GM12878 (cell line): ENCODE measurements at regions not wholly inside any gene's neighbourhood (a gene's known extent, or its start where the extent isn't known, plus 50 kb on each side); places are given as distances from the start of the nearest gene placed in this dataset.

Experiments used
- ATAC-seq: fragments of 200-7000 bp; cut with Tn5 transposase; 3 replicates; pipeline ENCODE4 v1.9.1; 2020; ENCODE audit warnings: mild to moderate bottlenecking, moderate library complexity
- BruUV-seq: library from RNA; stranded (reverse); fragments of 400-500 nt; replicated peaks from 2 replicates; lab custom pipeline; 2021; lab: Mats Ljungman, UMichigan
- CTCF ChIA-PET: fragments of 300-600 bp; sonication (Branson Sonifier 250); formaldehyde crosslinking; extraction: SDS; loops from one replicate; lab custom pipeline; 2021; ENCODE audit warnings: inconsistent platforms; lab: Yijun Ruan, JAX
- POLR2A ChIA-PET: fragments of 350-600 bp; formaldehyde crosslinking; extraction: SDS; loops from one replicate; lab custom pipeline; 2021; ENCODE audit warnings: inconsistent platforms; lab: Charles Lee
- RAD21 ChIA-PET: fragments of 300-600 bp; sonication (Branson Sonifier 250); formaldehyde crosslinking; loops from one replicate; lab custom pipeline; 2023; ENCODE audit warnings: antibody characterized with exemption; ENCODE audit not compliant: unreplicated experiment; lab: Charles Lee
- SMC1A ChIA-PET: fragments of 300-600 bp; sonication (Branson Sonifier 250); formaldehyde crosslinking; loops from one replicate; lab custom pipeline; 2023; ENCODE audit not compliant: unreplicated experiment, uncharacterized antibody; lab: Charles Lee
- DNase-seq: peaks from one replicate; pipeline ENCODE4 v3.0.0-alpha.2; 2011; ENCODE audit warnings: low read depth, low spot score
- FAIRE-seq: peaks from 3 replicates; lab custom pipeline; 2011; peaks lifted over from hg19 to GRCh38; lab: Jason Lieb, UNC
- H2AFZ ChIP-seq: 2 replicates; pipeline ENCODE4 v1.6.0; 2011; ENCODE audit warnings: low read depth, low read length, control low read depth; ENCODE audit not compliant: control insufficient read depth
- H3K27ac ChIP-seq: 2 replicates; pipeline ENCODE4 v1.5.1; 2011; ENCODE audit warnings: control low read depth; ENCODE audit not compliant: control insufficient read depth, insufficient read depth
- H3K27me3 ChIP-seq, 2 experiments: replicated peaks in 1 of 2; 2 replicates each; pipeline versions ENCODE4 v1.6.0 to v1.6.1; 2011; ENCODE audit warnings: low read length in 1 of 2; ENCODE audit not compliant: control insufficient read depth in 2 of 2, insufficient read depth in 2 of 2
- H3K36me3 ChIP-seq, 2 experiments: 2 replicates each; pipeline ENCODE4 v1.5.1; 2011; ENCODE audit warnings: low read length in 1 of 2; ENCODE audit not compliant: control insufficient read depth in 2 of 2, insufficient read depth in 2 of 2
- H3K4me1 ChIP-seq: 2 replicates; pipeline ENCODE4 v1.6.1; 2011; ENCODE audit warnings: mild to moderate bottlenecking, low read length, moderate library complexity, mixed read lengths; ENCODE audit not compliant: control insufficient read depth, insufficient read depth
- H3K4me2 ChIP-seq: 2 replicates; pipeline ENCODE4 v1.6.0; 2011; ENCODE audit warnings: control low read depth; ENCODE audit not compliant: control insufficient read depth, insufficient read depth
- H3K4me3 ChIP-seq: fragments of 200-600 bp; sonication (generic); 2 replicates; pipeline ENCODE4 v1.5.1; 2016
- H3K79me2 ChIP-seq: 2 replicates; pipeline ENCODE4 v1.6.0; 2011; ENCODE audit warnings: low read length; ENCODE audit not compliant: control insufficient read depth, insufficient read depth
- H3K9ac ChIP-seq: 2 replicates; pipeline ENCODE4 v1.8.0; 2011; ENCODE audit warnings: low read length, control low read depth, mixed read lengths; ENCODE audit not compliant: control insufficient read depth, insufficient read depth
- H3K9me3 ChIP-seq: replicated peaks from 3 replicates; pipeline ENCODE4 v1.5.1; 2011; ENCODE audit warnings: mild to moderate bottlenecking, low read length; ENCODE audit not compliant: control insufficient read depth, insufficient read depth
- H4K20me1 ChIP-seq: 2 replicates; pipeline ENCODE4 v1.6.0; 2011; ENCODE audit not compliant: control insufficient read depth, insufficient read depth
- CTCF ChIP-seq, 3 experiments: IDR thresholded peaks in 2 of 3; conservative IDR thresholded peaks in 1 of 3; 2 replicates each; pipeline ENCODE4 v1.5.1; 2011; ENCODE audit warnings: low read depth in 3 of 3, low read length in 3 of 3, mild to moderate bottlenecking in 3 of 3, control low read depth in 2 of 3, moderate library complexity in 2 of 3, inconsistent platforms in 1 of 3, mixed read lengths in 1 of 3; ENCODE audit not compliant: control insufficient read depth in 2 of 3, insufficient read depth in 1 of 3; ENCODE audit errors: extremely low read depth in 1 of 3
- IKZF2 ChIP-seq, 2 experiments: fragments of 450-650 bp; IDR thresholded peaks; 2 replicates each; pipeline ENCODE4 v1.6.1; 2017; ENCODE audit warnings: mild to moderate bottlenecking in 2 of 2, moderate library complexity in 2 of 2
- LARP7 ChIP-seq: fragments of 450-650 bp; IDR thresholded peaks from 2 replicates; pipeline ENCODE4 v1.6.1; 2017; ENCODE audit warnings: mild to moderate bottlenecking
- NBN ChIP-seq: fragments of 450-650 bp; IDR thresholded peaks from 2 replicates; pipeline ENCODE4 v1.6.1; 2016
- TAF1 ChIP-seq: IDR thresholded peaks from 2 replicates; pipeline ENCODE4 v1.6.1; 2011; ENCODE audit warnings: mild to moderate bottlenecking, low read depth, low read length, borderline replicate concordance
- WGBS: methylation state at CpG from one replicate; pipeline ENCODE4 v1.1.6; 2016; ENCODE audit warnings: low lambda C conversion rate; ENCODE audit not compliant: insufficient replicate concordance, insufficient coverage; ENCODE audit errors: missing lambda C conversion rate; 5-methylcytosine and 5-hydroxymethylcytosine counted together
- in situ Hi-C: fragments of 300-500 bp; cut with MboI; formaldehyde crosslinking; loops from 9 replicates; pipeline ENCODE4 v1.14.3; 2018; ENCODE audit warnings: mixed read lengths
- intact Hi-C: fragments of 100-400 bp; cut with micrococcal nuclease; formaldehyde crosslinking; loops from one replicate; pipeline ENCODE4 v1.14.2; 2022; ENCODE audit not compliant: unreplicated experiment

GRCh38 chr4:176963121-176963520 lies 170.4 kb upstream of the VEGFC start:
- RAD21 ChIA-PET, result interaction anchor here (1.1 to 1.6 kb wide), 2 partner anchors 22 to 84 kb away, joined by 3 to 13 read pairs; no protein-coding TSS in a partner anchor
- Histone ChIP-seq H3K4me1 (no peaks in the 10 kb centered on the region), H3K79me2 (no peaks in the 10 kb centered on the region), H3K4me2 (no peak overlapping the region), H3K27ac (no peak overlapping the region), H3K27me3 (no peaks in the 10 kb centered on the region), H3K9me3 (no peaks in the 10 kb centered on the region), H2AFZ (no peak overlapping the region), H3K9ac (no peak overlapping the region), H4K20me1 (no peaks in the 10 kb centered on the region), H3K36me3 (no peaks in the 10 kb centered on the region), H3K4me3 (no peak overlapping the region)
- WGBS, result 2% methylated on average over 2 of the region's 2 CpGs
- BruUV-seq, result no TSS peak
- CTCF ChIA-PET, result interaction anchor here (1.4 to 4.5 kb wide), 4 partner anchors 10 to 591 kb away, joined by 4 to 29 read pairs (median 6); no protein-coding TSS in a partner anchor
- POLR2A ChIA-PET, result no interaction called here
- SMC1A ChIA-PET, result interaction anchor here (1.6 kb wide), 1 partner anchor 16 kb away, joined by 3 read pairs; no protein-coding TSS in a partner anchor
- ATAC-seq (no peak), FAIRE-seq (peak; percentile 52), DNase-seq (no peak)
- in situ Hi-C loops, result no loop called here
- TF ChIP-seq NBN, result no peak
- TF ChIP-seq IKZF2 (IDR thresholded peaks at IDR 0.05), result no peak
- no peak for TF ChIP-seq TAF1
- intact Hi-C loops, result loop anchor here (5.0 kb wide), 1 partner anchor 84 kb away; no protein-coding TSS in a partner anchor

- H3K9me3 ChIP-seq, result no peaks in the 10 kb centered on the region
- intact Hi-C loops (loop anchor here (5.0 kb wide), 1 partner anchor 83 kb away; no protein-coding TSS in a partner anchor), in situ Hi-C loops (no loop called here)
- H3K79me2 ChIP-seq, result no peaks in the 10 kb centered on the region
- 0% methylated on average over 3 of the region's 3 CpGs for WGBS
- FAIRE-seq, result no peak
- peak; percentile 53 for ATAC-seq
- POLR2A ChIA-PET, result no interaction called here
- no peak overlapping the region; the same call in 1 of the 2 replicates for H2AFZ ChIP-seq
- SMC1A ChIA-PET, result interaction anchor here (1.4 to 1.8 kb wide), 3 partner anchors 17 to 85 kb away, joined by 3 to 5 read pairs (median 5); no protein-coding TSS in a partner anchor
- H3K36me3 ChIP-seq, result no peaks in the 10 kb centered on the region
- no peak for DNase-seq
- no TSS peak for BruUV-seq
- H3K27me3 ChIP-seq, result no peaks in the 10 kb centered on the region
- no peak overlapping the region for H3K27ac ChIP-seq
- RAD21 ChIA-PET, result interaction anchor here (1.1 to 1.6 kb wide), 2 partner anchors 23 to 83 kb away, joined by 3 to 13 read pairs; no protein-coding TSS in a partner anchor
- no peak overlapping the region for H3K9ac ChIP-seq
- no peak overlapping the region for H3K4me2 ChIP-seq
- H3K4me3 ChIP-seq, result no peak overlapping the region
- H3K4me1 ChIP-seq, result no peaks in the 10 kb centered on the region
- CTCF ChIA-PET, result interaction anchor here (0.6 to 4.5 kb wide), 8 partner anchors 9 to 872 kb away, joined by 3 to 29 read pairs (median 4); no protein-coding TSS in a partner anchor
- H4K20me1 ChIP-seq, result no peaks in the 10 kb centered on the region
- no peak for TF ChIP-seq LARP7
- TF ChIP-seq CTCF (IDR thresholded peaks at IDR 0.05 in 2 of 3, conservative IDR thresholded peaks at IDR 0.05 in 1 of 3; ENCODE audit: control insufficient read depth in 2 of 3, extremely low read depth in 1 of 3, insufficient read depth in 1 of 3, low read depth in 3 of 3, low read length in 3 of 3), result peak; percentile 25 to 44 (median 43); a peak in 5 of 6 replicates
These were observed 171.5 kb upstream of the VEGFC start for GRCh38 chr4:176964116-176964691.
